ENCODE measurements at regions not wholly inside any gene's neighbourhood (a gene's known extent, or its start where the extent isn't known, plus 50 kb on each side); places are given as distances from the start of the nearest gene placed in this dataset.

DNA sequence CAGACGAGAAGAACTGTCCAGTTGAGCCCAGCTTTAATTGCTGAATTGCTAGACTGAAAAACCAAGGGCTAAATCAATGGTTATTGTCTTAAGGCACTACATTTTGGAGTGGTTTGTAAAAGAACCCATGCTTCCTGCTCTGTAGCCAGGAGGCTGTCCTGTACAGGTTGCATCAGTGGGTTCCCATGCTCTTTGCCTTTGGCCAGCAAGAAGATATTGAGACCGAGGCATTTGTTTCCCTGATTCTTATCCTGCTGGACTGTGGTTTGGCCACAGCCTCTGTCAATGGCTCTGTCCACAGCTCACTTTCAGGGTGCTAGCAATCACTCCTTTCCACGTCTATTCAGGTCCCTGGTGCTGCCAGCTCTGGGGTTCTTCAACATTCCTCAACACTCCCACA lies 89.6 kb downstream of the FAM43A start:
- no peak for TF ChIP-seq YY1 (IDR thresholded peaks at IDR 0.05; ENCODE audit: low read depth)
- no peak for TF ChIP-seq TCF12 (IDR thresholded peaks at IDR 0.05; ENCODE audit: low read depth)
- TF ChIP-seq EGR1 (IDR thresholded peaks at IDR 0.05) = no peak
- TF ChIP-seq, protein P1, sequence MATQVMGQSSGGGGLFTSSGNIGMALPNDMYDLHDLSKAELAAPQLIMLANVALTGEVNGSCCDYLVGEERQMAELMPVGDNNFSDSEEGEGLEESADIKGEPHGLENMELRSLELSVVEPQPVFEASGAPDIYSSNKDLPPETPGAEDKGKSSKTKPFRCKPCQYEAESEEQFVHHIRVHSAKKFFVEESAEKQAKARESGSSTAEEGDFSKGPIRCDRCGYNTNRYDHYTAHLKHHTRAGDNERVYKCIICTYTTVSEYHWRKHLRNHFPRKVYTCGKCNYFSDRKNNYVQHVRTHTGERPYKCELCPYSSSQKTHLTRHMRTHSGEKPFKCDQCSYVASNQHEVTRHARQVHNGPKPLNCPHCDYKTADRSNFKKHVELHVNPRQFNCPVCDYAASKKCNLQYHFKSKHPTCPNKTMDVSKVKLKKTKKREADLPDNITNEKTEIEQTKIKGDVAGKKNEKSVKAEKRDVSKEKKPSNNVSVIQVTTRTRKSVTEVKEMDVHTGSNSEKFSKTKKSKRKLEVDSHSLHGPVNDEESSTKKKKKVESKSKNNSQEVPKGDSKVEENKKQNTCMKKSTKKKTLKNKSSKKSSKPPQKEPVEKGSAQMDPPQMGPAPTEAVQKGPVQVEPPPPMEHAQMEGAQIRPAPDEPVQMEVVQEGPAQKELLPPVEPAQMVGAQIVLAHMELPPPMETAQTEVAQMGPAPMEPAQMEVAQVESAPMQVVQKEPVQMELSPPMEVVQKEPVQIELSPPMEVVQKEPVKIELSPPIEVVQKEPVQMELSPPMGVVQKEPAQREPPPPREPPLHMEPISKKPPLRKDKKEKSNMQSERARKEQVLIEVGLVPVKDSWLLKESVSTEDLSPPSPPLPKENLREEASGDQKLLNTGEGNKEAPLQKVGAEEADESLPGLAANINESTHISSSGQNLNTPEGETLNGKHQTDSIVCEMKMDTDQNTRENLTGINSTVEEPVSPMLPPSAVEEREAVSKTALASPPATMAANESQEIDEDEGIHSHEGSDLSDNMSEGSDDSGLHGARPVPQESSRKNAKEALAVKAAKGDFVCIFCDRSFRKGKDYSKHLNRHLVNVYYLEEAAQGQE (IDR thresholded peaks at IDR 0.05; ENCODE audit: low read depth) = no peak
- TF ChIP-seq ZBTB7A (IDR thresholded peaks at IDR 0.05; ENCODE audit: low read depth) = no peak
- TF ChIP-seq NFIC (IDR thresholded peaks at IDR 0.05) = no peak

DNA sequence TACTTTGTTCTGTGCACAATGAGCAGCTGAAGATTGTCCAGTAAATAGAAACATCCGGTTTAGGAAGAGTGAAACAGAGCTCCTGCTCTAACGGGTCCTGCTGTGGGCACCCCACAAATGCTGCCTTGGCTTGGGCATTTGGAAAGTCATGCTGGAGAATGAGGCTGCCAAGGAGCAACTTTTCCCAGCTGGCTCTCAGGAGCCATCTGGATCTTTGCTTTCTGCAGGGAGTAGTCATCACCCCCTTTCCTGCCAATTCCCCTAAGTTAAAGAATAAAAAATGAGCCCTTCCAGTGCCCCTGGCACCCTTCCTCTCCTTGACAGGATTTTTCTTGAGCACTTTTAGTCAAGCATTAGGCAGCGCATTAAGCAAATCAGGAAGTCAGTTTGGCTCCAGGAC lies 90.0 kb downstream of the FAM43A start:
- TF ChIP-seq, protein P1 (IDR thresholded peaks at IDR 0.05; ENCODE audit: low read depth) = no peak

DNA sequence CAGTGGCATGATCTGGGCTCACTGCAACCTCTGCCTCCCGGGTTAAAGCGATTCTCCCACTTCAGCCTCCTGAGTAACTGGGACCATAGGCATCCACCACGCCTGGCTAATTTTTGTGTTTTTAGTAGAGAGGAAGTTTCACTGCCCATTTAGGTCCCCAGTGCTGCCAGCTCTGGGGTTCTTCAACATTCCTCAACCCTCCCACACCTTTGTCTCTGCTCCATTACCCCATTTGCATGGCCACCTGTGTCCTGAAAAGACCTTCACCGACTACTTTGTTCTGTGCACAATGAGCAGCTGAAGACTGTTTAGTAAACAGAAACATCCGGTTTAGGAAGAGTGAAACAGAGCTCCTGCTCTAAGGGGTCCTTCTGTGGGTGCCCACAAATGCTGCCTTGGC lies 92.0 kb downstream of the FAM43A start:
- no peak; the same call in 1 of the 2 replicates for TF ChIP-seq TEAD4 (IDR thresholded peaks at IDR 0.05)
- TF ChIP-seq EGR1 (IDR thresholded peaks at IDR 0.05) = no peak
- no peak for TF ChIP-seq EP300 (IDR thresholded peaks at IDR 0.05; ENCODE audit: borderline replicate concordance)
- no peak for TF ChIP-seq YY1 (IDR thresholded peaks at IDR 0.05; ENCODE audit: low read depth)
- TF ChIP-seq, protein P2, sequence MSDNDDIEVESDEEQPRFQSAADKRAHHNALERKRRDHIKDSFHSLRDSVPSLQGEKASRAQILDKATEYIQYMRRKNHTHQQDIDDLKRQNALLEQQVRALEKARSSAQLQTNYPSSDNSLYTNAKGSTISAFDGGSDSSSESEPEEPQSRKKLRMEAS (IDR thresholded peaks at IDR 0.05) = no peak
- no peak for TF ChIP-seq CREB1 (IDR thresholded peaks at IDR 0.05; ENCODE audit: low read depth)
- TF ChIP-seq, protein P1 (IDR thresholded peaks at IDR 0.05; ENCODE audit: low read depth) = no peak
- TF ChIP-seq, protein P3, sequence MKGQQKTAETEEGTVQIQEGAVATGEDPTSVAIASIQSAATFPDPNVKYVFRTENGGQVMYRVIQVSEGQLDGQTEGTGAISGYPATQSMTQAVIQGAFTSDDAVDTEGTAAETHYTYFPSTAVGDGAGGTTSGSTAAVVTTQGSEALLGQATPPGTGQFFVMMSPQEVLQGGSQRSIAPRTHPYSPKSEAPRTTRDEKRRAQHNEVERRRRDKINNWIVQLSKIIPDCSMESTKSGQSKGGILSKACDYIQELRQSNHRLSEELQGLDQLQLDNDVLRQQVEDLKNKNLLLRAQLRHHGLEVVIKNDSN (IDR thresholded peaks at IDR 0.05) = no peak
- TF ChIP-seq CEBPB (IDR thresholded peaks at IDR 0.05) = no peak
- TF ChIP-seq FOXM1 (IDR thresholded peaks at IDR 0.05; ENCODE audit: borderline replicate concordance, low read depth) = no peak

DNA sequence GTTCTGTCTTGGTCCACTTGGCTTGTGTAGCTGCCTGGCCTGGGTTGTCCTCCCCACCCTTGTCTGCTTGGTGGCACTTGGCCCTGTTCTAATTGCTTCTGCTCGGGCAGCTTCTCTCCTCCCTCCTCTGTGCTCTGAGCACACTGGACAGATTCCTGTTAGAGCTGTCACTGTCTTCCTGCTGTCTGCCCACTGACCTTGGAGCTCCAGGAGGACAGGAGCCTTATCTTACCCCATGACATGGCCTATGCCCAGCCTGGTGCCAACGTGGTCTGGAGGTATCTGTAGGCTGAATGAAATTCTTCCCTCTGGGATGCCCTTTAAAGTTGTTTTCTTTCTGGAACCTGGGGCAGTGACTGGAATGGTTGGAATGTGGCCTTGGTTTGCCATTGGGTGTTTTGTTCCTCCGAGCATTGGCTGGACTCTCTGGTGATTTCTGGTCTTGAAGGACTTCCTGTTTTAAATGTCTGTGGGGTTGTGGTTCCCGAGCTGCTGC lies 94.1 kb downstream of the FAM43A start:
- TF ChIP-seq TCF12 (IDR thresholded peaks at IDR 0.05; ENCODE audit: low read depth) = no peak
- peak; percentile 69 for TF ChIP-seq TEAD4 (IDR thresholded peaks at IDR 0.05)
- TF ChIP-seq CEBPB (IDR thresholded peaks at IDR 0.05) = no peak

DNA sequence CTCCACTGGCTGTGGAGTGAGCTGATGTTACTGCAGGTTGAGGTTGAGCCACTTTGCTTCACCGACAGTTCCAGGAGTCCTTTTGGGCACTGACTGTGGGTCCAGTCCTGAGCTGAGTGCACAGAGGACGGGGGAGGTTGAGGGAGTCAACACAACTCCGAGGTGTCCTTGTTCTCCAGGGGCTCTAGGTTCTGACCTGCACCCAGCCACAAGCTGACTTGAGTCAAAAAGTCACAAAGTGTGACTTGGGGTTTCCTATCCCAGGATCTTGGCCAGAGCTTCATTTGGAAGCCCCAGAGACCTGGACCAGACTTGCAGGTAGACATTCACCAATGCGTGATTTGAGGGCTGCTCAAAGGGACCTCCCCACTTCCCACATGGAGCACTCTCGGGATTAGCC lies 95.0 kb downstream of the FAM43A start:
- TF ChIP-seq ZBTB7A (IDR thresholded peaks at IDR 0.05; ENCODE audit: low read depth) (no peak), EP300 (IDR thresholded peaks at IDR 0.05; ENCODE audit: borderline replicate concordance) (no peak), RAD21 (IDR thresholded peaks at IDR 0.05; ENCODE audit: low read depth) (no peak), CREB1 (IDR thresholded peaks at IDR 0.05; ENCODE audit: low read depth) (no peak), EGR1 (IDR thresholded peaks at IDR 0.05) (no peak), TCF12 (IDR thresholded peaks at IDR 0.05; ENCODE audit: low read depth) (no peak), YY1 (IDR thresholded peaks at IDR 0.05; ENCODE audit: low read depth) (no peak)
- TF ChIP-seq, protein P2 (IDR thresholded peaks at IDR 0.05) = no peak
- TF ChIP-seq, protein P1 (IDR thresholded peaks at IDR 0.05; ENCODE audit: low read depth) = no peak
